ENCODE measurements at regions not wholly inside any gene's neighbourhood (a gene's known extent, or its start where the extent isn't known, plus 50 kb on each side); places are given as distances from the start of the nearest gene placed in this dataset.
A peak's percentile ranks its signal among the peaks of the same experiment; 100 is the strongest.

DNA sequence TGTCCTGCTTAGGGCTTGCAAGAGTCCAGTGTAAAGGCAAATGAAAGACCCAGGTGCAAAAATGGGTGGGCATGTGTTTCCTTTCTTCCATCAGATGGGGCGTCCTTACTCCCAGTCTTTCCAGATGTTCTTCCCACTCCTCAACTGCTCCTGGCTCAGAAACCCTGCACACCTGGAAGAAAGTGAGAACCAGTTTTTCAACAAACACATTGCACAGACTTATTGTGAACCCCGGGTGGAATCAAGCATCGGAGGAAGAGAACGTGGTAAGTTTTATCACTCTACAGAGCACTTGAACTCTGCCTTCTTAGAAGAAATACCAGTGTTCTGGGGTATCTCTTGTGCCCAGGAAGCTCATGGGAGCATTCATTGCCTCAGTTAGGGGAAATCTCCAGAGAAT, 93.3 kb downstream of the TMX1 start:
- DNase-seq (ENCODE audit: low read depth): no peak
- no peak for TF ChIP-seq CTCF (conservative IDR thresholded peaks at IDR 0.05; ENCODE audit: control insufficient read depth, insufficient read depth, low read depth, low read length)
- H3K4me3 ChIP-seq (ENCODE audit: control insufficient read depth, low read depth, low read length): no peak overlapping the region

DNA sequence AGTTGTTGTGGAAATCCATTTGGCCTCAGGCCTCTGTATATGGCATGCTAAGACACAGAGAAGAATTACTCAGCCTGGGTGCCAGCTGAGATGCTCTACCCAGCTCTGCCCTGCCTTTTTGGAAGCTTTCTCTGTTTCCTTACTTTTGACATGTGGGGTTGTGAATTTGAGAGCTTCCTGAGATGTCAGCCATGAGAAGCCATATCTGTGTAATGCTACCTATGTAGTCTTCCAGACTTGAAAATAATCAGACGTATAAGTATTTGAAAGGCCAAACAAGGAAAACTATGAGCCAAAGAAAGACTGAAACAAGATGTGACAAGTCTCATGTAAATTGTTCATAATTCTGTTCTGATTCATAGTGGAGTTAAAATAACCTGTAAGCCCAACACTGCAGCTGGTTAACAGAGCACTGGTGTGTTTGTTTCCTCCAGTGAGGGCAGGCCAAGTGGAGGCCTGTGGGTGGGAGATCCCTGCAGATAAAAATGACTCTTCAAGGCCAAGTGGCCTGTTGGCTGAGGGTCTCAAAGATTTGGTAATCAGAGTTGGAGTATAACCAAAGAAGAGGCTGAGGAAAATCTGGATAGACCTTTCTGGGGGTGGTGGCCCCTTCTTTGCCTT, 94.0 kb downstream of the TMX1 start:
- DNase-seq (ENCODE audit: low read depth): no peak
- H3K4me3 ChIP-seq (ENCODE audit: control insufficient read depth, low read depth, low read length): no peak overlapping the region
- TF ChIP-seq CTCF (conservative IDR thresholded peaks at IDR 0.05; ENCODE audit: control insufficient read depth, insufficient read depth, low read depth, low read length): no peak

- no peak overlapping the region for H3K4me3 ChIP-seq (ENCODE audit: control insufficient read depth, low read depth, low read length)
- TF ChIP-seq CTCF (conservative IDR thresholded peaks at IDR 0.05; ENCODE audit: control insufficient read depth, insufficient read depth, low read depth, low read length): no peak
- DNase-seq (ENCODE audit: low read depth): no peak
Measured at GRCh38 chr14:51334566-51334965, 94.5 kb downstream of the TMX1 start.

GRCh38 chr14:51335531-51335930, 95.5 kb downstream of the TMX1 start:
- no peak for TF ChIP-seq CTCF (conservative IDR thresholded peaks at IDR 0.05; ENCODE audit: control insufficient read depth, insufficient read depth, low read depth, low read length)
- H3K4me3 ChIP-seq (ENCODE audit: control insufficient read depth, low read depth, low read length): no peak overlapping the region
- peak; percentile 46 for DNase-seq (ENCODE audit: low read depth)

- no peak overlapping the region for H3K4me3 ChIP-seq (ENCODE audit: control insufficient read depth, low read depth, low read length)
- DNase-seq (ENCODE audit: low read depth): no peak
- no peak for TF ChIP-seq CTCF (conservative IDR thresholded peaks at IDR 0.05; ENCODE audit: control insufficient read depth, insufficient read depth, low read depth, low read length)
Measured at GRCh38 chr14:51335961-51336723, 96.1 kb downstream of the TMX1 start.

DNA sequence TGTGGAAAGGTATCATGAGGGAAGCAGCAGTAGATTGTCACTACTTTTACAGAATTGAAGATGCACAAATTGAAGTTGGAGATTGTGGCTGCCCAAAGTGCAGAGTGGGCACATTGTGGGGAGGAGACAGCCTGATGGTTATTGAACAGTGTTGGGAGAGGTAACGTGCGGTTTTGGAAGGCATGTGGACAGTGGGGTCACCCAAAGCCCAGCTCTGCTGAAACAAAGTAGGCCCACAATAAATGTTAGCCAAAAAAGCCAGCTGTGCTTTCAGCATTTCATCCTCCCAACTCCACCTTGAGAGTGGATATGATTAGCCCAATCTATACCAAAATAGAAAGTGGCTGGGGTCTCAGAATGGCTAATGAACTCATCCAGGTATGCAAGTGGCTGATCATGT, 96.7 kb downstream of the TMX1 start:
- no peak for DNase-seq (ENCODE audit: low read depth)
- no peak overlapping the region for H3K4me3 ChIP-seq (ENCODE audit: control insufficient read depth, low read depth, low read length)
- no peak for TF ChIP-seq CTCF (conservative IDR thresholded peaks at IDR 0.05; ENCODE audit: control insufficient read depth, insufficient read depth, low read depth, low read length)
